OCI-LY1 (cell line): ENCODE measurements at regions not wholly inside any gene's neighbourhood (a gene's known extent, or its start where the extent isn't known, plus 50 kb on each side); places are given as distances from the start of the nearest gene placed in this dataset.

Experiments
- H2AFZ ChIP-seq: fragments of 200-600 bp; sonication (generic), shearing (Covaris generic); 2 replicates; pipeline ENCODE4 v1.6.0; 2014; ENCODE audit warnings: antibody characterized with exemption, mild to moderate bottlenecking, low read length
- H3F3A ChIP-seq: fragments of 200-600 bp; sonication (generic), shearing (Covaris generic); 2 replicates; pipeline ENCODE4 v1.6.0; 2014; ENCODE audit warnings: mild to moderate bottlenecking, antibody characterized with exemption, low read length, moderate library complexity; ENCODE audit not compliant: insufficient read depth
- H3K27ac ChIP-seq: fragments of 200-600 bp; sonication (generic); 2 replicates; pipeline ENCODE4 v1.5.1; 2014; ENCODE audit warnings: low read length, mixed run types, mild to moderate bottlenecking, low read depth; ENCODE audit not compliant: poor library complexity, severe bottlenecking
- H3K27me3 ChIP-seq: fragments of 200-600 bp; sonication (generic); 2 replicates; pipeline ENCODE4 v1.6.0; 2014; ENCODE audit warnings: antibody characterized with exemption, mild to moderate bottlenecking, low read length, moderate library complexity; ENCODE audit not compliant: insufficient read depth
- H3K36me3 ChIP-seq: fragments of 200-600 bp; sonication (generic); 2 replicates; pipeline ENCODE4 v1.6.1; 2014; ENCODE audit warnings: mild to moderate bottlenecking, antibody characterized with exemption, low read length, moderate library complexity, mixed read lengths; ENCODE audit not compliant: insufficient read depth
- H3K4me1 ChIP-seq: fragments of 200-600 bp; sonication (generic); 2 replicates; pipeline ENCODE4 v1.5.1; 2014; ENCODE audit warnings: mild to moderate bottlenecking, low read length, moderate library complexity; ENCODE audit not compliant: insufficient read depth, severe bottlenecking
- H3K4me2 ChIP-seq: fragments of 200-600 bp; sonication (generic), shearing (Covaris generic); 2 replicates; pipeline ENCODE4 v1.6.1; 2014; ENCODE audit warnings: low read length
- H3K4me3 ChIP-seq: fragments of 200-600 bp; sonication (generic); 2 replicates; pipeline ENCODE4 v1.5.1; 2014; ENCODE audit warnings: low read length, low read depth, mild to moderate bottlenecking, mixed read lengths; ENCODE audit not compliant: poor library complexity, severe bottlenecking
- H3K79me2 ChIP-seq: fragments of 200-600 bp; shearing (Covaris generic); 2 replicates; pipeline ENCODE4 v1.6.1; 2016; ENCODE audit warnings: mixed run types, low read length, mixed read lengths; ENCODE audit not compliant: insufficient read depth
- H3K9ac ChIP-seq: fragments of 200-600 bp; sonication (generic), shearing (Covaris generic); 2 replicates; pipeline ENCODE4 v1.6.1; 2014; ENCODE audit warnings: mild to moderate bottlenecking, low read length, mixed read lengths
- H3K9me2 ChIP-seq: fragments of 200-600 bp; sonication (generic), shearing (Covaris generic); 2 replicates; pipeline ENCODE4 v1.6.1; 2014; ENCODE audit warnings: low read depth, mild to moderate bottlenecking, low read length, mixed read lengths
- H3K9me3 ChIP-seq: fragments of 200-600 bp; shearing (Covaris generic); 2 replicates; pipeline ENCODE4 v1.6.1; 2014; ENCODE audit warnings: low read length, mixed read lengths
- H4K20me1 ChIP-seq: fragments of 200-600 bp; sonication (generic), shearing (Covaris generic); 2 replicates; pipeline ENCODE4 v1.6.0; 2016; ENCODE audit warnings: mild to moderate bottlenecking, low read length; ENCODE audit not compliant: insufficient read depth
- EZH2 ChIP-seq: fragments of 200-600 bp; sonication (generic), shearing (Covaris generic); IDR thresholded peaks from 2 replicates; pipeline ENCODE4 v1.8.0; 2017; ENCODE audit warnings: borderline replicate concordance, mixed run types, mild to moderate bottlenecking, antibody characterized with exemption, low read length, moderate library complexity, mixed read lengths
- TF ChIP-seq, protein P1 (sequence below): fragments of 200-600 bp; sonication (generic), shearing (Covaris generic); IDR thresholded peaks from 2 replicates; pipeline ENCODE4 v1.5.1; 2017; ENCODE audit warnings: mild to moderate bottlenecking, antibody characterized with exemption, low read length, moderate library complexity, mixed read lengths

DNA sequence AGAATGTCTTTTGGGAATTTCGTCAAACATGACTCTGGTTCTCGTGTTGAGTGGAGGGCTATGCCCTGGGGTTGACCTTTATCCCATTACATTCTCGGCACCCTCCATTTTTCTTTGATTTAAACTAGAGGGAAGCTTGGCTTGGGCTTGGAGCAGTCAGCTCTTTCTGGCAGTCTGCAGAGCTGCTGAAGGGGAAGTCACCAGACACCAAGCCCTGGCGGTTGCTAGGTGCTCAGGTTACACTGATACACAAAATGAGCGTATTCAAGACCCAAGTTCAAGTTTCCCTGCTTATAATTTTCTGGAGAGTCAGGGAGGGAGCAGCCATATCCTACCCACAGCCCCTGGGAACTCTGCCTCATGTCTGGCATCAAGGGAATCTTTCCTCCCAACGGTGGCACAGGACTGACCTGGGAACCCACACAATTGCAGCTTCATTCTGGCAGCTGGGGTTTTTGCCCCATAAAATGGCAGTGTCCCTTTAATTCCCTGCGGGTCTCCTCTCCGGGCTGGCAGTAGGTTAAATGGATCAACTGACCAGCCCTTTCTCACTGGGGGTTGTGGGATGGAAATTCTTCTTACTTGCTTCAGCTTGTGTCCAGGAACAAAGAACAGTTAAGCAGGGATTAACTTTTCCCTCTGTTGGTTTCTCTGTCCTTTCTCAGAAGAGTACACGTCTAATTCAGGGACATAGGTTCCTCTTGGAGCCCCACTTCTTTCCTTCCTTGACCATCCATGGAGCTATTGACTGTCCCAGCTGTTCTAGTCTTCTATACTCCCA, 110.0 kb upstream of the DLG1 start:
- H3K9ac ChIP-seq: no peak overlapping the region
- no peaks in the 10 kb centered on the region for H3F3A ChIP-seq
- H3K4me2 ChIP-seq: no peak overlapping the region
- no peak overlapping the region for H3K4me3 ChIP-seq
- H3K27me3 ChIP-seq: peaks cover 8% of the 10 kb centered on the region
- H3K79me2 ChIP-seq: no peaks in the 10 kb centered on the region
- no peaks in the 10 kb centered on the region for H4K20me1 ChIP-seq
- no peak for TF ChIP-seq EZH2
- TF ChIP-seq, protein P1, sequence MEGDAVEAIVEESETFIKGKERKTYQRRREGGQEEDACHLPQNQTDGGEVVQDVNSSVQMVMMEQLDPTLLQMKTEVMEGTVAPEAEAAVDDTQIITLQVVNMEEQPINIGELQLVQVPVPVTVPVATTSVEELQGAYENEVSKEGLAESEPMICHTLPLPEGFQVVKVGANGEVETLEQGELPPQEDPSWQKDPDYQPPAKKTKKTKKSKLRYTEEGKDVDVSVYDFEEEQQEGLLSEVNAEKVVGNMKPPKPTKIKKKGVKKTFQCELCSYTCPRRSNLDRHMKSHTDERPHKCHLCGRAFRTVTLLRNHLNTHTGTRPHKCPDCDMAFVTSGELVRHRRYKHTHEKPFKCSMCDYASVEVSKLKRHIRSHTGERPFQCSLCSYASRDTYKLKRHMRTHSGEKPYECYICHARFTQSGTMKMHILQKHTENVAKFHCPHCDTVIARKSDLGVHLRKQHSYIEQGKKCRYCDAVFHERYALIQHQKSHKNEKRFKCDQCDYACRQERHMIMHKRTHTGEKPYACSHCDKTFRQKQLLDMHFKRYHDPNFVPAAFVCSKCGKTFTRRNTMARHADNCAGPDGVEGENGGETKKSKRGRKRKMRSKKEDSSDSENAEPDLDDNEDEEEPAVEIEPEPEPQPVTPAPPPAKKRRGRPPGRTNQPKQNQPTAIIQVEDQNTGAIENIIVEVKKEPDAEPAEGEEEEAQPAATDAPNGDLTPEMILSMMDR: no peak
- H2AFZ ChIP-seq: no peak overlapping the region
- no peak overlapping the region for H3K27ac ChIP-seq
- no peaks in the 10 kb centered on the region for H3K4me1 ChIP-seq
- H3K36me3 ChIP-seq: no peaks in the 10 kb centered on the region
- no peaks in the 10 kb centered on the region for H3K9me3 ChIP-seq
- no peaks in the 10 kb centered on the region for H3K9me2 ChIP-seq

GRCh38 chr3:197407526-197407925, 109.1 kb upstream of the DLG1 start:
- Histone ChIP-seq H3K36me3 (no peaks in the 10 kb centered on the region), H3K9me2 (no peaks in the 10 kb centered on the region), H3K9ac (no peak overlapping the region), H3K27me3 (peaks cover 8% of the 10 kb centered on the region), H3K79me2 (no peaks in the 10 kb centered on the region), H3K27ac (no peak overlapping the region), H4K20me1 (no peaks in the 10 kb centered on the region), H3K4me1 (no peaks in the 10 kb centered on the region), H2AFZ (no peak overlapping the region), H3F3A (no peaks in the 10 kb centered on the region), H3K4me2 (no peak overlapping the region), H3K9me3 (no peaks in the 10 kb centered on the region), H3K4me3 (no peak overlapping the region)
- TF ChIP-seq, protein P1: no peak
- no peak for TF ChIP-seq EZH2

GRCh38 chr3:197407053-197407452, 108.6 kb upstream of the DLG1 start:
- TF ChIP-seq, protein P1: no peak
- no peak for TF ChIP-seq EZH2

More at GRCh38 chr3:197407053-197407452, 108.6 kb upstream of the DLG1 start:
- H3K4me2 ChIP-seq: no peak overlapping the region
- no peak overlapping the region for H3K4me3 ChIP-seq
- H3K9me3 ChIP-seq: no peaks in the 10 kb centered on the region
- H3K9ac ChIP-seq: no peak overlapping the region
- no peaks in the 10 kb centered on the region for H3K9me2 ChIP-seq
- no peak overlapping the region for H3K27ac ChIP-seq
- H3K27me3 ChIP-seq: peaks cover 8% of the 10 kb centered on the region
- H3K79me2 ChIP-seq: no peaks in the 10 kb centered on the region
- no peak overlapping the region for H2AFZ ChIP-seq
- no peaks in the 10 kb centered on the region for H3K36me3 ChIP-seq
- H4K20me1 ChIP-seq: no peaks in the 10 kb centered on the region
- no peaks in the 10 kb centered on the region for H3K4me1 ChIP-seq
- H3F3A ChIP-seq: no peaks in the 10 kb centered on the region
